ENCODE measurements at regions not wholly inside any gene's neighbourhood (a gene's known extent, or its start where the extent isn't known, plus 50 kb on each side); places are given as distances from the start of the nearest gene placed in this dataset.
"Not testable (repeated sequence)": the region's sequence is repeated elsewhere in the genome, so short reads cannot be mapped to it uniquely, and the experiment has no call there.

DNA sequence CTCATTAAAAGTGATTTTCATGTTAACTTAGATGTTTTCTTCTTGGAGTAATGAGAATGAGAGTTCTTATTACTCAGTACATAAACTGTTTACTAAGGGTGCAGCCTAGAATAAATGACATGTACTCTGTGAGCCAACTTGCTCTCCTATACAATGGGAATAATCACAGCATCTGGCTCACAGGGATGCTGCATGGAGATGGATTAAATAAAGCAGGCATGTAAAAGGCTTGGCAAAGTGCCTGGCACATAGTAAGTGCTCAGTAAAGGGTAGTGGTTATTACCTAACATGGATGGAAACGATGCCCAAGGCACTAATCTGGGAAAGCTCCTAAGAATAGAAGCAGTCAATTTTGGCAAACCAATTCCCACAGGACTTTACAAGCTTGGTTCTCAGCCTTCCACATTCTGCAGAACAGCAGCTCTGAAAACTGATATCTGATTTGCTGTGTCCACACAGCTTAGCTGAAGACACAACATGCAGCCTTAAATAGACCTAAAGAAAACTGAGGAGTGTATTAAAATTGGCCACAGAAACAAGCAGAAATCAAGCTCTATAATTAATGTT lies 176.1 kb downstream of the ABCC12 start:
- TF ChIP-seq, protein P1, sequence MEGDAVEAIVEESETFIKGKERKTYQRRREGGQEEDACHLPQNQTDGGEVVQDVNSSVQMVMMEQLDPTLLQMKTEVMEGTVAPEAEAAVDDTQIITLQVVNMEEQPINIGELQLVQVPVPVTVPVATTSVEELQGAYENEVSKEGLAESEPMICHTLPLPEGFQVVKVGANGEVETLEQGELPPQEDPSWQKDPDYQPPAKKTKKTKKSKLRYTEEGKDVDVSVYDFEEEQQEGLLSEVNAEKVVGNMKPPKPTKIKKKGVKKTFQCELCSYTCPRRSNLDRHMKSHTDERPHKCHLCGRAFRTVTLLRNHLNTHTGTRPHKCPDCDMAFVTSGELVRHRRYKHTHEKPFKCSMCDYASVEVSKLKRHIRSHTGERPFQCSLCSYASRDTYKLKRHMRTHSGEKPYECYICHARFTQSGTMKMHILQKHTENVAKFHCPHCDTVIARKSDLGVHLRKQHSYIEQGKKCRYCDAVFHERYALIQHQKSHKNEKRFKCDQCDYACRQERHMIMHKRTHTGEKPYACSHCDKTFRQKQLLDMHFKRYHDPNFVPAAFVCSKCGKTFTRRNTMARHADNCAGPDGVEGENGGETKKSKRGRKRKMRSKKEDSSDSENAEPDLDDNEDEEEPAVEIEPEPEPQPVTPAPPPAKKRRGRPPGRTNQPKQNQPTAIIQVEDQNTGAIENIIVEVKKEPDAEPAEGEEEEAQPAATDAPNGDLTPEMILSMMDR (IDR thresholded peaks at IDR 0.05; ENCODE audit: borderline replicate concordance, control extremely low read depth, extremely low read depth, insufficient read depth, missing control alignments) = no peak
- no peak for DNase-seq (ENCODE audit: low spot score)
- in situ Hi-C loops (cut with MboI; ENCODE audit: low sequenced_read_pairs, unreplicated experiment) = no loop called here

DNA sequence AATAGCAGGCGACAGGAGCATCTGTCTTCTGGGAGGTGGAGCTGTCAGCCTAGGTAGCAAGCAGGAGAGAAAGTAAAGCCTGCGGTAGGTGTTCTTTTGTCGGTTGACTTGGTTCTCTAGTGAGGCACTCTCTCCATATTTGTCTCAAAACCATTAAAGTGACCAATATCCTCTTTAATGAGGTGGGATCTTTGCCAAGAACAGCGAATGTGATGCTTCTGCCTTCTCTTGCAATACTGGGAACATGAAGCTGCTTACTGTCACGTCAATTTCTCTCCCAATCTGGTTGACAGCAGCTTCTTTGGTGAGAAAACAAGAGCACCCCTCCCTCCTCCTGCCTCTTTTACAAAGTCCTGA lies 176.7 kb downstream of the ABCC12 start:
- TF ChIP-seq, protein P1 (IDR thresholded peaks at IDR 0.05; ENCODE audit: borderline replicate concordance, control extremely low read depth, extremely low read depth, insufficient read depth, missing control alignments) = no peak
- DNase-seq (ENCODE audit: low spot score) = no peak
- in situ Hi-C loops (cut with MboI; ENCODE audit: low sequenced_read_pairs, unreplicated experiment) = no loop called here

DNA sequence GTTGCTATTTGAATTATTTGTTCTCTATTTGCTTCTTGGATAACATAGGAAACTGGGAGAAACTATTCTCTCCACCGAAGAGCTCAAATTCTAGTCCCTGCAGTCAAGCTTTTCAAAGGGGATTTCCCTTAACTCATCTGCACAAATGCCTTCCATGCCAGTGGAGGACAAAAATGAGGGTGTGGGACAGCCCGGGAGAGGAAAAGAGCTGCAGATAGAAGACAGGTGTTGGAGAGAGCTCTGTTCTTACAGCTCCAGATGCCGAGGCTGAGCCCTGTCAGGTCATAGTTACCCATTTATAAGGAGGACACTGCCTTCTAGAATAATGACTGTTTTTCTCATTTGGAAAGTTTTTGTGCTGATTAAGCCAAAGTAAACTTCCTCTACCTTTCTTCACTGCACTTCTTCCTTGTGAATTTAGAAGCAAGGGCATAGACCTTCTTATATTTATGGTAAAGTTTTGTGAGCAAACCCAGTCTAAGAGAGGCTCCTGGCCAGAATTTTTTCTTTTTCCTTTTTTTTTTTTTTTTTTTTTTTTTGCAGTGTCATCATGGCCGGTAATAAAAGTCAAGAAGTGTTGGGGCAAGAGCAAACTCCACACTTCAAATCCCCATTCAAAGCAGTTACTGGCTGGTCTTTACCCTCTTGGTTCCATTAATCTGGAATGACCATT lies 177.2 kb downstream of the ABCC12 start:
- TF ChIP-seq, protein P1 (IDR thresholded peaks at IDR 0.05; ENCODE audit: borderline replicate concordance, control extremely low read depth, extremely low read depth, insufficient read depth, missing control alignments) = no peak
- in situ Hi-C loops (cut with MboI; ENCODE audit: low sequenced_read_pairs, unreplicated experiment) = no loop called here
- no peak for DNase-seq (ENCODE audit: low spot score)

DNA sequence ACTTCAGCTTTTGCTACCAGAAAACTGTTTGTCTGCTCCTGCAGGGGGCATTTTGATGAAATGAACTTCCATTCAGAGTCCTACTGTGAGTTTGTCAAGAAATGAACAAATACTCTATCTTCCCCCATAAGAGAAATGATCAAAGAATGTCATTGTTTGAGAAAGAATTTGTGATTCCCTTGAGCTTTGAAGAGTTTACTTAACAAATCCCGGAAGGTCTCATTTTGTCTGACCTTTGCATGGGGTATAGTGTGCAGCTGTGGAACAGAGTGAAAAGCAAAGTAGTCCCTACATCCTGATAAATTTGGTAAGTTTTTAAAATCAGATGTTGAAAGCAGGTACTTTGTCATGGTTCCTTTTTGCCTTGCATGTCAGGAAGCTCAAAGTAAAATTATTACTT lies 178.0 kb downstream of the ABCC12 start:
- no peak for DNase-seq (ENCODE audit: low spot score)
- TF ChIP-seq, protein P1 (IDR thresholded peaks at IDR 0.05; ENCODE audit: borderline replicate concordance, control extremely low read depth, extremely low read depth, insufficient read depth, missing control alignments) = no peak
- in situ Hi-C loops (cut with MboI; ENCODE audit: low sequenced_read_pairs, unreplicated experiment) = no loop called here

DNA sequence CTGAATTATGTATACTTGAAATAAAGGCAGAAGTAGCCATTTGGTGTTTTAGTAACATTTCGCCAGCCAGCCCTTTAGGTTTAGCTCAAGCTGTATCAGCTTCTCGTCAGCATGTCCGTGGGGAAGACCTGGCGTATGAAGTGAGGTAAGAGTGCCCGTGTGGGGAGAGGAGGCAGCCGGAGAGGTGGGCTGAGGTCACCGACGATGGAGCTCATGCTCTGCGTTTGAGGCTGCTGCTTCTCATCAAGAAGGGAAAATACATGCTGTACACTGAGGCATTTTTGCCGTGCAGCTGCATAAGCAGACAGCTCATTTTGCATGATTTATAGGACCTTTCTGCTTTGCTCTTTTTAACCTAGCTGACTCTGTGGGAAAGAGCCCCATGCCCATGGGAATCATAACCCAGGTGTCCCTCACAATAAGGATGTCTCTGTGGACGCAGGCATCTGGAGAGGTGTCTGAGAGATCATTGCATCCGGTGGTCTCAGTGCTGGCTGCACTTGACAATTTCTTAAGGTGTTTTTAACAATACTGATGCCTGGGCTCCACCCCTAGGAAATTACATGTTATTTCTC lies 179.1 kb downstream of the ABCC12 start:
- no peak for DNase-seq (ENCODE audit: low spot score)
- in situ Hi-C loops (cut with MboI; ENCODE audit: low sequenced_read_pairs, unreplicated experiment) = no loop called here
- TF ChIP-seq, protein P1 (IDR thresholded peaks at IDR 0.05; ENCODE audit: borderline replicate concordance, control extremely low read depth, extremely low read depth, insufficient read depth, missing control alignments) = no peak

DNA sequence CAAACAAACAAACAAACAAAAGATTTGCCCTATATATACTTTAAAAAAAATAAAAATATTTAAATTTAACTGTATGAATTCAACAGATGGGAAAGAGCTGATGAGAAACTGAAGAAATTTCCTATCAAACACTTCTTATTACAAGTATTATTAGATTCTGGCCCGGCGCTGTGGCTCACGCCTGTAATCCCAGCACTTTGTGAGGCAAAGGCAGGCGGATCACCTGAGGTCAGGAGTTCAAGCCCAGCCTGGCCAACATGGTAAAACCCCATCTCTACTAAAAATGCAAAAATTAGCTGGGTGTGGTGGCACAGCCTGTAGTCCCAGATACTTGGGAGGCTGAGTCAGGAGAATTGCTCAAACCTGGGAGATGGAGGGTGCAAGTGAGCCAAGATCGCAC lies 180.8 kb downstream of the ABCC12 start:
- DNase-seq (ENCODE audit: low spot score); in situ Hi-C loops (cut with MboI; ENCODE audit: low sequenced_read_pairs, unreplicated experiment): not testable (repeated sequence)

DNA sequence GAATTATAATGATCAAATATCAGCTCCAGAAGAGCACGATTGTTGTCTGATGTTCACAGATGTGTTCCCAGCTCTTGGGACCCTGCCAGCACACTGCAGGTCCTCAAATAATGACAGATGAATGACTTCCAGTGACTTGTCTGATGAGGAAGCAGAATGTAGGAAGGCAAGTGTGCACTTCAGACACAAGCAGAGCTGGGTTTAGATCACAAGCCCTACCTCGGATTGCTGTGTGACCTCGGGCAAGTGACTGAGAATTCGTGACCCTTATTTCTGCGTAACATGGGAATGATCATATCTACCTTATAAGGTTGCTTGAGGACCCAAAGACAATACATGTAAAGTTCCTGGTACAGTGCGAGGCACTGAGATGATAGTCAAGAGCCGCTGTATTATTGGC lies 182.2 kb downstream of the ABCC12 start:
- TF ChIP-seq, protein P1 (IDR thresholded peaks at IDR 0.05; ENCODE audit: borderline replicate concordance, control extremely low read depth, extremely low read depth, insufficient read depth, missing control alignments) = no peak
- in situ Hi-C loops (cut with MboI; ENCODE audit: low sequenced_read_pairs, unreplicated experiment) = no loop called here
- no peak for DNase-seq (ENCODE audit: low spot score)
